GM18519 (cell line): ENCODE measurements at regions not wholly inside any gene's neighbourhood (a gene's known extent, or its start where the extent isn't known, plus 50 kb on each side); places are given as distances from the start of the nearest gene placed in this dataset.

ENCODE experiments used
- ATAC-seq: cut with Tn5 transposase; IDR thresholded peaks from one replicate; pipeline ENCODE4 v1.9.1; 2021; ENCODE audit warnings: mild to moderate bottlenecking, moderate library complexity; ENCODE audit not compliant: unreplicated experiment, low FRiP score

DNA sequence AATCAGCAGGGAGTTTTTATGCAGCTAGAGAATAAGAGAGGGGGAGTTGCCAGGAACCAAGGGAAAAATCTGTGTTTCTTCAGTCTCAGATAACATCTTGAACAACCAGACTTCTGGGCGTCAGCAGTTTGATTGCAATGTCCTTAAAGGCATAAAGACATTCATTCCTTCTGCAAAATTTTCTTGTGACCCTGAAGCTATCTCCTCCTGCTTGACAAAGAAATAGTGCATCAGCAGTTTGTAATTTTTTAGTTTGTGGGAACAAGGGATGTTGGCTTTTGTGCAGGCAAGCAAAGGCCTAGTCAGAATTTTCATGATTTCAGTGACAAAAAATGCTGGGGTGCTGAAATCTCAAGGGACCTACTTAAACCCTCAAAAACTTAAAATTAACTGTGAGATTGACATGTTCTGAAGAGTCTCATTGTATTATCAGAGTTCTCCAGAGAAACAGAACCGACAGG, 125.8 kb upstream of the UNC5C start:
- no peak for ATAC-seq

DNA sequence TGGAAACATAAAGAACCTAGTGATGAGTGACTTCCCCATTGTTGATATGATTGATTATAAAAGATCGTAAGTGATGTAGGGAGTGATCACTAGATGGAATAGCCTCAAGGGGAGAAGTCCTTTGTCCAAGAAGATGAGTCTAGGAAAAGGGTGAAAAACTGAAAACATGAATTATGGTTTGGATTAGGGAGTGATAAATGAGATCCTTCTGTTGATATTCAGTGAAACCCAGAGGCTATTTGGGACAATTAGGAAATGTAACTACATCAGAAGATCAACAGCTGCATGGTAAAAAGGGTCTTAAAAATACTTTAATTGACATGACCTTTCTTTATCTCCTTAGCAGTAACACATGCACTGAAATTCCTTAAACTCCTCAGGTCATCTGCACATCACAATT, 124.0 kb upstream of the UNC5C start:
- no peak for ATAC-seq

DNA sequence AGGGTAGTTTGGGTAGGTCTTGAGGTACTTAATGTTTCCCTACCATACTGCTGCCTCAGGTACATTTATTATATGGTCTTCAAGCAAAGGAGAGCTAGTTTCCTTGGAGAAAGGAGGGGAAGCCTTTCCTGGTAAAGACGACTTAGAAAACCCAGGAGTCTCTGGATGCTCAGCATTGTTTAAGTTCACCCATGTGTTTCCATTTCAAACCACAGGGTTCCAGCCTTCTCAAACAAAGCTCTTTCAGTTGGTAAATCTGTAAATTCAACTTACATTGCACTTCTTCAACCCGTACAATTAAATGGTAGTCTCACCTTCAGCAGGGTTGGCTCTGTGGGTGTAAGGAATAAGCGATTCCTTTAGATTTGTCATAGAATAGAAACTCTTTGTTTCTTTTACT, 111.9 kb upstream of the UNC5C start:
- ATAC-seq: no peak

DNA sequence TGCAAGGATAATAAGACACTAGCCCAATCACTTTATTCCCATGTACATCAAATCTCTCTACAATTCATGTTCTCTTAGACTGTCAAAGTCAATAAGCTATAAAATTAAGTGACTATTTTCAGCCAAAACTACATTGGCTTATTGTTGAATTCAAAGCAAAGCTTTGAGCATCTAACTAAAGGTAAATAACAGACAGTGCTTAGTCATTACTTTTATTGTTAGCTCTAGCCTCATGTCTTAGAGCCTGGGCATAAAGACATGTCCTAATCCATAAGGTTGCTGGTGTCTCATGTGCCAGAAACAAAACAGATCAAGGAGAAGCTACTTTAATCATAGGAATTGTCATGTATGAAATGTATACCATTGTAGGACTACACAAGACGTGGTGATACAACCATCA, 103.1 kb upstream of the UNC5C start:
- ATAC-seq: no peak

DNA sequence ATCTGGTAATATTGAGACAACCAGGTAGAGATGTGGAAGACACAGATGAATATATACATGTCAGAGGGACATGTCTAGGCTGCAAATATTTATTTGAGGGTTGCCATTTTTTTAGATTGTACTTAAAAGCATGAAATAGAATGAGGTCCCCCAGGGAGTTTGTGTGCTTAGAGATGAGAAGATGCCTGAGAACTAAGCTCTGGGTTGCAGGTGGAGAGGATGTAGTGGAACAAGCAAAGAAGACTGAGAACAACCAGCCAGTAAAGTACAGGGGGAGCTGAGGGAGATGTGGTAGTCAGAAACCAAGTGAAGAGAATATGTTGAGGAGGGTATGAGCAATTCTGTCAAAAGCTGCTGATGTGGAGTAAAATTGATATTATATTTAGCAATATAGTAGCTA, 95.6 kb upstream of the UNC5C start:
- ATAC-seq: no peak

DNA sequence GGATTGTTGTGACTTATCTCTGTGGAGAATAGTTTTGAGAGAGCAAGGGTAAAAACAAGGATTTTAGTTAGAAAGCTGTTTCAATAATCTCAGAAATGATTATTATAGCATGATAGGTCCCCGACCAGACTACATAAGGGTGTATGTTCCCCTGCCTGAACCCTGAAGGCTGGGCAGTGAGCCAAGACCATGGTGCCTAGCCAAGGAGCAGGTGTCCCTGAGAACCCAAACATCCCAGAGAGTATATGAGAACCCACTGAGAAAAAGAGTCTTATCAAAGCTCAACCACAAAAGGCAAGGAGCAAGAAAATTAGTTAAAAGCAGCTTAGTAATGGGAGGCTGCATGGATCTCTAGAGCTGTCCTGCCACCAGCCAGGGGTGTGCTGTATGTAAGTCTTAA, 94.9 kb upstream of the UNC5C start:
- no peak for ATAC-seq

DNA sequence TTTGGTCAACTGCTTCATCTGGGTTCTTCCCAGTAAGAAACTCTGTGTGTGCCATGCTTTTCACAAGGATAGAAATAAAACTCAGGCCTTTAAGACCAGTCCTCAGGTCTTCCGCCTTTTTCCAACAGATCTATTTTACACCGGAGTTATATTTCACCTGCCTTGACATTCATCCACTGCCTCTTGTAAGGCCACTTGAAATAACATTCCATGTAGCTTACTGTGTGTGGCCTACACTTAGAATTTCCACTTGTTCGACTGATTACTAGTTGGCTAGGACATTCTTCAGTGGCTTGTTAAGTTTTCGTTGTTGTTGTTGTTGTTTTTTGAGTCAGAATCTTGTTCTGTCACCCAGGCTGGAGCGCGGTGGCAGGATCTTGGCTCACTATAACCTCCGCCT, 92.8 kb upstream of the UNC5C start:
- ATAC-seq: no peak

DNA sequence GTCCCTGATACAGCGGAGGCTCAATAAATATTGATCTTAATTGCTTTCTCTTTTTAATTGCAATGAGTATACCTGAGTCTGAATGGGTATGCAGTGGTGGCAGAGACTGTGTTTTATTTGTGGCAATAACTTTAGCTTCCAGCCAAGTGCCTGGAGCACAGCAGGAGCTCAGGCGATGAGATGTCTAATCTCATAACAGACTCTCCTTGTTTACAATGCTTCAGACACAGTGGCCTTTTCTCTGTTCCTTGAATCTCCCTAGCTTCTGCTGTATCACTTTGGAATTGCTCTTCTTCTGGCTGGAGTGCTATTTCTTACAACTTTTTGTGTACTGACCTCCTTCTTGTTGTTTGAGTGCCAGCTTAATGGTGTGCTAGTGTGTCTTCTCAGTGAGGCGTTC, 91.5 kb upstream of the UNC5C start:
- no peak for ATAC-seq

DNA sequence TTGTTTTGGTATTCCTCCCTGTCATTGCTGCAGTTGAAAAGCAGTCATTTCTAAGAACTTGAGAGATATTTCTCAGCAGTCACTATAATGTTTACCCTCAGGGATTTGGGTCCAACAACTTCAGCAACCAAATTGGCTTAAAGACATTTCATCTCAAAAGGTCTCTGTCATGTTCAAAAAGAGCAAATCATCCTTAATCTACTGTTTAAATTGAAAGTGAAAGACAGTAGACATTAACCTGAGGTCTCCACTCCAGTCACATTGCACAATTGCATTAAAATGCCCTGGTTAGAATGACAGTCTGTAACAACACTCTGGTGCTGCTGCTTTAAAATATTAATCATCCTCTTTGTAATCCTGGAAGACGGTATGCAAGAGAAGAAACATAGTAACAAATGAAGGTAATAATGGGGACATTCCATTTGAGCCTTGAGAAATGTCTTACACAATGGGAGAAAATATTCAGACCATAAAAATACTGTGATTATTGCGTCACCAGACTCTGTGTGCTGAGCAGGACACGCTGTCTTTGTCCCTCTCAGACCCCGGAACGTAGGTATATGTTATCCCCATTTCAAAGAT, 90.2 kb upstream of the UNC5C start:
- no peak for ATAC-seq

DNA sequence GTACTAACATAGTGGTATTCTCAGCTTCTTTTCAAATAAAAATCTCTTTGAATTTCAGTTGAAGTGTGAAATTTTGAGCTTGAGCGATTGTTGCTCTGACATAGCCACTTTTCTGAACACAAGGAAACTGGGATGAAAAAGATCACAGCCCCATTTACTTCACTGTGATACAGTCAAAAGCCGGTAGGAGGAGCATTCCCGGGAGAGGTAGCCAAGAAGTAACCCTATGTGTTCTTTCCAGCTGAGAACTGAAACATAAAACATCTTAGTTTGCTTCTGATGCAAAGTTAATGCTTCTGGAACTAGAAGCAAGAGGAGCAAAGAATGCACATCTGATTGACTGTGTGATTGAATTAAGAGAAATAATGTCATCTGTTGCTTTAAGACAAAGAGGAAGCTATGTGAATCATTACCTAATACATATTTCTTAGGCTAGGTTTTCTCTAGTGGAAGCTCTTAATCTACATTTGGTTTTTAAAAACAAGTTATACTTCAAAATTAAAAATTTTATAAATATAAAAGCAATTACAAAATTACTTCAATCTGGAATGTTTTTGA, 88.3 kb upstream of the UNC5C start:
- ATAC-seq: no peak

DNA sequence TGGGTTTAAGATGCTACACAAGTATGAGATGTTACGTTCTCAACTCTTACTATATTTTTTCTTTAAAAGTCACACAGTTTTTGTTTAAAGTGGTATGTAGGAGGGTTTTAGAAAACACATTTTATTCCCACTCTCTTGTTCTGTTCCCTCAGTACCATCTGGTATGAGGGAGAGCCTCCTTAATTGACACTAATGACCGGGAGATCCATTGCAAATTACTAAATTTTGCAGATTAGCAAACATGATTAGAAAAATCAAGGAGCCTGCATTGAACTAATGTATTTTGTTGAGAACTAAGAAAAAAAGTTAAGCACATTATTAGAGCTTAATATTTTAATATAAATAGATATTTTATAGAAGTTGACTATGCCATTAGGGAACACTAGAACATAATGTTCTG, 87.3 kb upstream of the UNC5C start:
- ATAC-seq: no peak

DNA sequence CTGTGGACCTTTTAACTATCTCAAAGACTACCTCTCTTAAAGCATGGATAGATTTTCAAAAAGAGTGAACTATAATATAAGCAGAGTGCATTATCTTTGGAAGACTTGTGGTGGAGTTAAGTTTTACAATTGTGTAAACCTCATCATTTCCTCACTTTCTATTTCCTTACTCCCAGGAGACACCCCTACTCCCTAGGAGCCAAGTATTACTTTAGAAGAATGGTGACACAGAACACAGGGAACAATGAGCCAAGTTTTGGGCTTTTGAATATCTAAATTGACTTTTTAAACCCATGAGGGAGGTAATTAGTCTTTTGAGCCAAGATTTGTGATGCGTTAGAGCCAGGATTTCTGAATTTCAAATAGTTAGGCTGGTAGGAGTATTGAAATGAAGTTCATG, 78.9 kb upstream of the UNC5C start:
- ATAC-seq: no peak

DNA sequence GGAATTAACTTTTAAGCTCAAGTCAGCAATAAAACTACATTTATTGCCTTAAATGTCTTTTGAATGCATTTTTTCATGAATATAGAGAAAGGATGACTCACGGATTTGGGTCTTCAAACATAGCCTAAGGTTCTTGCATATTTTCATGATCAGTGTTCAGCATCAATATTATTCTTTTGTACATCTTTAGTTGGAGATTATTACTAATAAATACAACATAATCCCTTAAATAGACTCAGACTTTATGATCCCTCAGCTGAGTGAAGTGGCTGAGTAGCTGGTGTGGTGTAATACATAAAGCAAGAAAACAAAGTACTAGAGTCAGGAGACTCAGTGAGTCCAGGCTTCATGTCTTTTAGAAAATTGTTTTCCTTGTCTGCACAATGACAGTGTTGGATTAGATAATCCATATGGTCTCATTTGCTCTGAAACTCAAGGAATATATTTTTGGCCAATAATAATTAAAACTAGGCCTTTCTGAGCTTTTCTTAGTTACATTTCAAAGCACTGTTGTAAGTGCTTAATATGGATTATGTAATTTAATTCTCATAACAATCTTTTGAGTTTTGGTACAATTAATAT, 78.3 kb upstream of the UNC5C start:
- ATAC-seq: no peak

DNA sequence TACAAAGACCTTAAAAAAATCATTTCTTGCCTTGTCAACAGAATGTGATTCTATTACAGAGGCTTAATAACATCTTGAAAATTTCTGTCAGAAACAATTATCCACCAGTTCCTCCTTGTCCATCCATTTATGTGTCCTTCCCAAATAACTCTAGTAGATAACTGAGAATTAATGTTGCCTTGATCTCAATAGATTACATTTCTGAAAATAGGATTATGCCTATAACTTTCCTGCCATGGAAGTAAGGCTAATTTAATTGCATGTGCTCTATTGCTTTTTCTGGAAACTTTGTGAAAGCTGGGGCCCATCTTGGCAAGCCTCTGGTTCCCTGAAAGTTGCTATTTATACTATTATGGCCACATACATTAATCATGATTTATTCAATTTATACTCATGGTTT, 76.2 kb upstream of the UNC5C start:
- no peak for ATAC-seq

DNA sequence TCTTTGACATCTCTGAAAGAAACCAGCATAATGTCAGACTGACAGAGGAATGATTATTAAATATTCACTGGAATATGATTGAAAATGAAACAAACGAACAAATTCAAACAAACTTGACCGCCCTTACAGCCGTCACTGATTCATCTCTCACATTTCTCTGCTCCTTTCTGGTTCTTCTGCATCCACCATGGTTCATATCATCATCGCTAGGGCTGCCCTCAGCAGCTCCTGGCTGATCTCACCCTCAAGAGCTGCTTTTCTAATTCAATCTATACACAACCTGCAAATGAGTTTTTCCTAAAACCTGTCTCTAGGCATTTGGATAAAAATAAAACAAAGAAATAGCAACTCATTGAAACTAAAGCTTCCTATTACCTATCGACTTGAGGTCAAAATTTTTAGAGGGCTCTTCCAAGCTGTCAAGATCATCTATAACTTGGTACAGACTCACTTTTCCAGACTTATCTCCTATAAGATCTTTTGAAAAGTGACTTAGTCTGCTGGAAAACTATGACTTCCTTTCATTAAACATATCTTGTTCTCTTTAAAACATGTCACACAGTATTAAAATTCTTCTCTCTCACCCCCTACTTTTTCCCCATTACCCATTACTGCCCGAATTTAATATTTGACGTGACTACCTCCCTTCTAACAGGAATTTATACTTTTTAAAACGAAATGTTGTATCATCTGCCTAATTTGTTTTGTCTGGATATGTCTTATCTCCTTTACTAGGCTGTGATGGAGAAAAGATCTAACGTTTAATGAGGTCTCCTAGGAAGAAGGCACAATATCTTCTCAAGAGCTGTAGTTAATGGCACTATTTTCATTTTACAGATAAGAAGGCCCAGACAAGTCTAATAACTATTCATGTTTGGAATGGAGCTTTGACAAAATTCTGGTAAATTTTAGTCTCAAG, 71.0 kb upstream of the UNC5C start:
- ATAC-seq: no peak

DNA sequence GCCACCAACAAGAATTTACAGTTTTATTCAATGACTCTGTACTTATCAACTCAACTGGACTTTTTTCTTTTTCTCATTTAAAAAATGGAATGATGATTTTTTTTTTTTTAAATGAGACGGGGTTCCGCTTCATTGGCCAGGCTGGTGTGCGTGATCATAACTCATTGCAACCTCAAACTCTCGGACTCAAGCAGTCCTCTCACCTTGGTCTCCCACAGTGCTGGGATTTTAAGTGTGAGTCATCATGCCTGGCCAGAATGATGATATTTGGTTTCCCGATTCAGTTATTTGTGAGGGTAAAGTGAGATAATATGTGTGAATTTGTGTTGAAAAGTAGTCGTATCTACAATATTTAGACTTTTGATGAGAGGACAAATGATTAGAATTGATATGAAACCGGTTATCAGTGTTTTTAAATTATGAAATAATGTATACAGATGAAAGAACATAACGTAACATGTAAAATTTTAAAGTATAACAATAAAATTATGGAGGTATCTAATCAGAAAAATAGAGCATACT, 66.0 kb upstream of the UNC5C start:
- no peak for ATAC-seq

DNA sequence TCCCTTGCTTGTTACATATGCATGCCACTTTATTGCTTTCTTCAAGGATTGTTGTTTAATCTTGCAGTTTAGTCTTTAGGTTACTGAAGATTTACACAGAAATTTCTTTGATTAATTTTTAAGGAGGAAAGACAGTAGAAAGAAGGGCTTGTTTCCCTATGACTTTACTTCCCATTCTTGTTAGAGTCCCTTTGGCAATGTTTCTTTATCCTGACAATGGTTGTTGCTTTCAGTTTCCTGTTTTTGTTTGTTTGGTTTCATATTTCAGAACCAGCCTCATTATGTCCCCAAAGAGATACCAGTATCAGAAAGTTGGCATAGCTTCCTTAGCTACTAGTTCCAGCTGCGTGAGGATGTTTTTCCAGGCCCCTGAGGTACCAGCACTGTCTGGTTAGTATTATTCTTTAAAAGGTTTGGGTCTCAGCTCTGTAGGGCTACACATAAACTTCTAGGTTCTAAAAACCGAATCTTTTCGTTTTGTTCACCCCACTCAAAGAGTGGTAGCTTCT, 61.3 kb upstream of the UNC5C start:
- ATAC-seq: no peak

DNA sequence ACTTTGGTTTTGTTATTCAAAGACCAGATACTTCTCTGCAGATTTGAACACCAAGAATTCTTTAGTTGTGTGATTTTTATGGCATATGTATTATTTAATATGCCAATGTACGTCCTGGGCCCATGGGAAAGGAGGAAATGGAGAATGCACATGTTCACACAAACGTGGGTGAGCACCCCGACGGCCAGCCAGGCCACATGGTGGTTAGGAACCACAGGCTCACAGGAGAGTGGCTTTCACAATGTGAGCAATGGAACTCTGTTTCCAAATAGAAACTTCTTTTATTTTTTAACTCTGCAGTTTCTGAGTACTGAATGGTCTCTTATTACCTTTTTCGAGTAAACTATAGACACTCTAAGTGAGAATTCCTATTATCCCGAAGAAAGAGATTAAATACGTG, 58.0 kb upstream of the UNC5C start:
- no peak for ATAC-seq

DNA sequence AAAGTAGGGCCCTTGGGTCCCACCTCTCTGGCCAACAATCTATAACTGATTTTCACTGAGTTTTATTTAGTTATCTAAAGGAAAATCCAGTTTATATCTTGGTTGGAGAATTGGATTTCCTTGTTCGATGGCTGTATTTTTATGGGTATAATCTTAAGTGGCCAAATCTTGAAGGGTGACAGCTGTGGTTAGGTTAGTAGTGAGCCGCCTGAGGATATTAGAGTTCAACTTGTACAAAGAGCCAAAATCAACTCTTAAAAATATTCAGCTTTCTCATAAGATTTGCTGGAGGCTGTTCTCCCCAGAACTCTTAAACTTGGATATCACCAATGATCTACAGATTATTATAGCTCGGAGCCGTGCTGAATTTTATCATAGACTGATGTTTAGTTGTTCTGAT, 54.6 kb upstream of the UNC5C start:
- no peak for ATAC-seq

DNA sequence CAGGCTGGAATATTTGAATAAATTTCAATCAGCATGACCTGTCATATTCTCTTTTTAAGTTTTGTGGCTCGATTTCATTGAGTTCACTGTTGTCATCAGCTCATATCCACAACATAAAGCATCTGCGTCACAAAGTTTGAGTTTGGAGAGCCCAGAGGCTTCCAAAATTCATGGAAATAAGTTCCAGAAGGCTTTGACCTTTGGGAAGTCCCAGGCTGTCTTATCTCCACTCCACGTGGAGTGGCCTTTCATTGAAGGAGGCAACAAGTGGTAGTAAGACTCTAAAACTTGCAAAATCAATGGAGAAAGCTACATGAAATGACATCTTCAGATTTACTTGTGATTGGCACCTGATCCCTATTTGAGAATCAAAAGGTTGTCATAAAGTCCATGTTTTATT, 54.1 kb upstream of the UNC5C start:
- ATAC-seq: no peak

DNA sequence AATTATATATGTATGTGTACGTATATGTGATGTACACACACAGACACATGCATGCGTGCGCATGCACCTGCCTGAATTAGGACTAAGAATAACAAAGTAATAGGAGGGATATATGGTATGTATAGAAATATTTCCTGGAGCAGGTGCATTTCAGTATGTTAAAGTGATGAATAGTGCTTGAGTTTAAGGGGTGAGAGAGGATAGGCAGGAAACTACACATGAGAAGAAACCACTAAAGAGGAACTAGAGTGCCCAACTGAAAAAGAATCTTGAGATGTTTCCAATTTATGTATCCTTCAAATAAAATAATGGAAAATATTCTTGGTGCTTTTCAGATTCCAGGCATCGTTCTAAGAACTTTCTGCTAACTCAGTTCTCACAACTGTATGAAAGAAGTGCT, 52.6 kb upstream of the UNC5C start:
- no peak for ATAC-seq
